HCT116 (cell line): ENCODE measurements at regions not wholly inside any gene's neighbourhood (a gene's known extent, or its start where the extent isn't known, plus 50 kb on each side); places are given as distances from the start of the nearest gene placed in this dataset.

Source experiments
- ATAC-seq: fragments of 200-7000 bp; cut with Tn5 transposase; 2 replicates; pipeline ENCODE4 v1.9.1; 2020; ENCODE audit warnings: mild to moderate bottlenecking, moderate library complexity
- BruUV-seq: library from RNA; stranded (reverse); fragments of 400-500 nt; replicated peaks from 2 replicates; lab custom pipeline; 2021; lab: Mats Ljungman, UMichigan
- CTCF ChIA-PET: fragments of 300-600 bp; sonication (Branson Sonifier 250); formaldehyde crosslinking; loops from one replicate; lab custom pipeline; 2021; ENCODE audit warnings: antibody characterized with exemption; lab: Charles Lee
- POLR2A ChIA-PET: fragments of 300-600, 350-600 bp; sonication (Branson Sonifier 250); formaldehyde crosslinking; loops from one replicate; lab custom pipeline; 2021; ENCODE audit warnings: antibody characterized with exemption; lab: Charles Lee
- RAD21 ChIA-PET, 2 experiments: fragments of 300-600 bp; sonication (Branson Sonifier 250); formaldehyde crosslinking; loops; one replicate each; lab custom pipeline; 2023; ENCODE audit warnings: low total read pairs in 2 of 2; ENCODE audit not compliant: uncharacterized antibody in 2 of 2, unreplicated experiment in 2 of 2, low non-redundant PET in 1 of 2; lab: Charles Lee
- DNase-seq: peaks from one replicate; pipeline ENCODE4 v3.0.0-alpha.2; 2010; ENCODE audit warnings: low read depth, low spot score
- H2AFZ ChIP-seq: fragments of 200-600 bp; shearing (Covaris generic), sonication (generic); 2 replicates; pipeline ENCODE4 v1.6.1; 2017; ENCODE audit warnings: low read depth, mixed run types, mixed read lengths, antibody characterized with exemption, low read length; ENCODE audit not compliant: poor library complexity, severe bottlenecking
- H3K27ac ChIP-seq: 2 replicates; pipeline ENCODE4 v1.5.1; 2012; ENCODE audit warnings: low read depth, low read length
- H3K27me3 ChIP-seq: fragments of 200-600 bp; sonication (generic); 2 replicates; pipeline ENCODE4 v1.6.1; 2016; ENCODE audit warnings: mixed run types, low read length, mixed read lengths; ENCODE audit not compliant: insufficient read depth
- H3K36me3 ChIP-seq, 2 experiments: fragments of 200-500 bp in 1 of 2; fragments of 200-600 bp in 1 of 2; sonication (Bioruptor generic) in 1 of 2; sonication (generic) in 1 of 2; 2 replicates each; pipeline versions ENCODE4 v1.5.1 to v1.6.1; 2014 to 2016; ENCODE audit warnings: low read length in 2 of 2, inconsistent platforms in 1 of 2, mixed read lengths in 1 of 2, mixed run types in 1 of 2; ENCODE audit not compliant: insufficient read depth in 2 of 2, control insufficient read depth in 1 of 2
- H3K4me1 ChIP-seq, 2 experiments: fragments of 200-600 bp in 1 of 2; sonication (generic) in 1 of 2; 2 replicates each; pipeline versions ENCODE4 v1.5.1 to v1.6.1; 2012 to 2017; ENCODE audit warnings: low read length in 2 of 2, inconsistent platforms in 1 of 2, mild to moderate bottlenecking in 1 of 2, mixed read lengths in 1 of 2, mixed run types in 1 of 2, moderate library complexity in 1 of 2; ENCODE audit not compliant: insufficient read depth in 2 of 2, control insufficient read depth in 1 of 2
- H3K4me2 ChIP-seq: fragments of 200-600 bp; sonication (generic); 2 replicates; pipeline ENCODE4 v1.6.1; 2017; ENCODE audit warnings: mixed run types, low read length, mixed read lengths
- H3K4me3 ChIP-seq, 2 experiments: fragments of 200-600 bp in 1 of 2; sonication (generic) in 1 of 2; replicated peaks in 1 of 2; 2 replicates each; pipeline ENCODE4 v1.5.1; 2011 to 2016; ENCODE audit warnings: low read length in 2 of 2, control low read depth in 1 of 2, low read depth in 1 of 2, mild to moderate bottlenecking in 1 of 2, mixed read lengths in 1 of 2, mixed run types in 1 of 2
- H3K79me2 ChIP-seq: fragments of 200-600 bp; sonication (generic); 2 replicates; pipeline ENCODE4 v1.6.1; 2017; ENCODE audit warnings: mild to moderate bottlenecking, mixed run types, low read length, moderate library complexity, mixed read lengths; ENCODE audit not compliant: insufficient read depth
- H3K9ac ChIP-seq: fragments of 200-600 bp; sonication (generic); 2 replicates; pipeline ENCODE4 v1.6.1; 2016; ENCODE audit warnings: low read length, mixed read lengths
- H3K9me2 ChIP-seq: fragments of 200-600 bp; sonication (generic), shearing (Covaris generic); 2 replicates; pipeline ENCODE4 v1.6.1; 2017; ENCODE audit warnings: mixed run types, mild to moderate bottlenecking, moderate library complexity; ENCODE audit not compliant: insufficient read depth
- H3K9me3 ChIP-seq, 2 experiments: fragments of 200-500 bp in 1 of 2; fragments of 200-600 bp in 1 of 2; sonication (Bioruptor generic) in 1 of 2; sonication (generic) in 1 of 2; 2 replicates each; pipeline ENCODE4 v1.6.1; 2014 to 2017; ENCODE audit warnings: low read length in 2 of 2, mixed read lengths in 2 of 2, inconsistent platforms in 1 of 2, low read depth in 1 of 2, mild to moderate bottlenecking in 1 of 2, mixed run types in 1 of 2, moderate library complexity in 1 of 2; ENCODE audit not compliant: control insufficient read depth in 1 of 2, insufficient read depth in 1 of 2
- H4K20me1 ChIP-seq: fragments of 200-600 bp; sonication (generic), shearing (Covaris generic); 2 replicates; pipeline ENCODE4 v1.6.1; 2017; ENCODE audit warnings: mixed run types, mild to moderate bottlenecking, moderate library complexity; ENCODE audit not compliant: insufficient read depth
- CBX3 ChIP-seq: IDR thresholded peaks from 2 replicates; pipeline ENCODE4 v1.6.1; 2012; ENCODE audit warnings: low read depth
- CEBPB ChIP-seq: IDR thresholded peaks from 2 replicates; pipeline ENCODE4 v1.6.1; 2012; ENCODE audit warnings: low read depth
- CTCF ChIP-seq, 3 experiments: fragments of 200-600 bp in 1 of 3; sonication (generic) in 1 of 3; IDR thresholded peaks in 2 of 3; conservative IDR thresholded peaks in 1 of 3; 2 replicates each; pipeline ENCODE4 v1.5.1; 2012 to 2017; ENCODE audit warnings: low read depth in 2 of 3, low read length in 2 of 3, antibody characterized with exemption in 1 of 3, borderline replicate concordance in 1 of 3, control low read depth in 1 of 3, mild to moderate bottlenecking in 1 of 3, mixed read lengths in 1 of 3, mixed run types in 1 of 3, moderate library complexity in 1 of 3; ENCODE audit not compliant: insufficient read depth in 1 of 3
- EGR1 ChIP-seq: IDR thresholded peaks from 2 replicates; pipeline ENCODE4 v1.6.1; 2012; ENCODE audit warnings: low read depth
- ELF1 ChIP-seq: IDR thresholded peaks from 2 replicates; pipeline ENCODE4 v1.6.1; 2012; ENCODE audit warnings: low read depth, borderline replicate concordance
- JUND ChIP-seq: IDR thresholded peaks from 2 replicates; pipeline ENCODE4 v1.6.1; 2012
- POLR2A ChIP-seq: IDR thresholded peaks from 2 replicates; pipeline ENCODE4 v1.7.0; 2011; ENCODE audit warnings: borderline replicate concordance; ENCODE audit not compliant: insufficient read depth, insufficient read length; ENCODE audit errors: extremely low read depth
- POLR2AphosphoS5 ChIP-seq: IDR thresholded peaks from 2 replicates; pipeline ENCODE4 v1.6.1; 2011; ENCODE audit warnings: mild to moderate bottlenecking, low read depth, low read length, moderate library complexity
- SIN3A ChIP-seq: IDR thresholded peaks from 2 replicates; pipeline ENCODE4 v1.6.1; 2012; ENCODE audit warnings: low read depth
- SP1 ChIP-seq: IDR thresholded peaks from 2 replicates; pipeline ENCODE4 v1.6.1; 2012; ENCODE audit warnings: low read depth
- SRF ChIP-seq: IDR thresholded peaks from 2 replicates; pipeline ENCODE4 v1.6.1; 2012; ENCODE audit warnings: low read depth
- TCF7L2 ChIP-seq: IDR thresholded peaks from 2 replicates; pipeline ENCODE4 v1.7.0; 2011; ENCODE audit warnings: borderline replicate concordance, inconsistent platforms; ENCODE audit not compliant: insufficient read depth, insufficient read length; ENCODE audit errors: extremely low read depth
- YY1 ChIP-seq: IDR thresholded peaks from 2 replicates; pipeline ENCODE4 v1.6.1; 2011; ENCODE audit warnings: low read length, low read depth, moderate library complexity, mild to moderate bottlenecking; ENCODE audit not compliant: insufficient replicate concordance; ENCODE audit errors: extremely low read depth
- ZFX ChIP-seq: fragments of 450-650 bp; IDR thresholded peaks from 2 replicates; pipeline ENCODE4 v1.6.1; 2017
- ZNF274 ChIP-seq: fragments of 200-500 bp; sonication (Bioruptor generic); IDR thresholded peaks from 2 replicates; pipeline ENCODE4 v1.6.1; 2014; ENCODE audit warnings: mild to moderate bottlenecking, low read depth, low read length, inconsistent platforms
- intact Hi-C: fragments of 100-400 bp; cut with micrococcal nuclease; formaldehyde crosslinking; loops from 2 replicates; pipeline ENCODE4 v1.10.0; 2022
- TF ChIP-seq, protein P1 (sequence below): IDR thresholded peaks from 2 replicates; pipeline ENCODE4 v1.6.1; 2012

DNA sequence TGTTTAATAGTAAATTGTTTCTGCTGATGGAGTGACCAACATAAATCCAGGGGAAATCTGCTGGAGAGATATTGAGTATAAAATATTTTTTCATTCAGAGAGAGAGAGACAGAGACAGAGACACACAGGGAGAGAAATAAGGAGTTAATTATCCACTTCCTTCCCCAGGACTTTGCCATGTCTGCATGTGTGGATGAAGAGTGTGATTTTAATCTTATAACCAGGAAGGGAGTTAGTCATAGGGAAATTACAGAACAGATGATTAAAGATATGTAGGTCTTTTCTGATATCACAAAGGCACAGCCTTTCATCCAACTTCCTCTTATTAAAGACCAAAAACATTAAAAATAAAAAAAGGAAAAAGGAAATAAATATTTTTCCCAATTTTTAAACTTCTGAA, 526.3 kb downstream of the SPRY1 start:
- H4K20me1 ChIP-seq: no peaks in the 10 kb centered on the region
- DNase-seq (no peak), ATAC-seq (no peak)
- H3K79me2 ChIP-seq: no peaks in the 10 kb centered on the region
- H3K4me3 ChIP-seq: no peak overlapping the region
- ChIA-PET CTCF (no interaction called here), POLR2A (no interaction called here), RAD21 (no interaction called here)
- no peak overlapping the region for H3K9ac ChIP-seq
- H3K36me3 ChIP-seq: no peaks in the 10 kb centered on the region
- H3K27me3 ChIP-seq: no peaks in the 10 kb centered on the region
- H3K4me2 ChIP-seq: no peak overlapping the region
- H3K9me2 ChIP-seq: 0 out of 2 replicates have a peak, but pooled peaks cover 3% of the 10 kb centered on the region
- no peak overlapping the region for H3K27ac ChIP-seq
- no peak overlapping the region for H2AFZ ChIP-seq
- intact Hi-C loops: no loop called here
- TF ChIP-seq, protein P1, sequence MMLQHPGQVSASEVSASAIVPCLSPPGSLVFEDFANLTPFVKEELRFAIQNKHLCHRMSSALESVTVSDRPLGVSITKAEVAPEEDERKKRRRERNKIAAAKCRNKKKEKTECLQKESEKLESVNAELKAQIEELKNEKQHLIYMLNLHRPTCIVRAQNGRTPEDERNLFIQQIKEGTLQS: no peak
- TF ChIP-seq TCF7L2 (no peak), YY1 (no peak), ZFX (no peak), CEBPB (no peak), POLR2A (no peak), SRF (no peak), CTCF (IDR thresholded peaks at IDR 0.05 in 2 of 3, conservative IDR thresholded peaks at IDR 0.05 in 1 of 3; ENCODE audit: borderline replicate concordance in 1 of 3, insufficient read depth in 1 of 3, low read depth in 2 of 3, low read length in 2 of 3) (no peak), EGR1 (no peak), CBX3 (no peak), JUND (no peak), POLR2AphosphoS5 (no peak), ZNF274 (no peak), SIN3A (no peak), ELF1 (no peak), SP1 (no peak)
- H3K4me1 ChIP-seq: no peaks in the 10 kb centered on the region
- no TSS peak for BruUV-seq
- no peaks in the 10 kb centered on the region for H3K9me3 ChIP-seq
